WTC11 (cell line): ENCODE measurements at regions not wholly inside any gene's neighbourhood (a gene's known extent, or its start where the extent isn't known, plus 50 kb on each side); places are given as distances from the start of the nearest gene placed in this dataset.

Experiments
- ATAC-seq: fragments of 200-7000 bp; cut with Tn5 transposase; 2 replicates; pipeline ENCODE4 v1.10.0; 2021; ENCODE audit warnings: mild to moderate bottlenecking, moderate library complexity
- CTCF ChIA-PET: fragments of 300-600 bp; sonication (Branson Sonifier 250); formaldehyde crosslinking; loops from one replicate; lab custom pipeline; 2021; ENCODE audit warnings: antibody characterized with exemption; lab: Charles Lee
- POLR2A ChIA-PET: fragments of 350-600 bp; sonication (Branson Sonifier 250); formaldehyde crosslinking; loops from one replicate; lab custom pipeline; 2021; ENCODE audit warnings: antibody characterized with exemption; lab: Charles Lee
- DNase-seq: peaks from one replicate; pipeline ENCODE4 v3.0.0; 2021; ENCODE audit warnings: low spot score
- H3K27ac Mint-ChIP-seq: 2 replicates; pipeline ENCODE4 v1.8.0; 2021; ENCODE audit warnings: mixed read lengths
- H3K27me3 Mint-ChIP-seq: 2 replicates; pipeline ENCODE4 v1.8.0; 2021; ENCODE audit warnings: low read depth, mild to moderate bottlenecking, moderate library complexity, mixed read lengths
- H3K36me3 Mint-ChIP-seq: 2 replicates; pipeline ENCODE4 v1.8.0; 2021; ENCODE audit warnings: mixed read lengths
- H3K4me1 Mint-ChIP-seq: 2 replicates; pipeline ENCODE4 v1.8.0; 2022; ENCODE audit warnings: mixed read lengths
- H3K4me3 Mint-ChIP-seq: 2 replicates; pipeline ENCODE4 v1.8.0; 2021; ENCODE audit warnings: mild to moderate bottlenecking, moderate library complexity, mixed read lengths
- H3K9me3 Mint-ChIP-seq: 2 replicates; pipeline ENCODE4 v1.8.0; 2021; ENCODE audit warnings: mixed read lengths
- ARID4B ChIP-seq: sonication (generic); formaldehyde crosslinking; IDR thresholded peaks from 2 replicates; pipeline ENCODE4 v1.8.0; 2023; ENCODE audit warnings: missing genetic modification reagents, mild to moderate bottlenecking, borderline replicate concordance
- CDX4 ChIP-seq: fragments of 250-450 bp; sonication (Bioruptor Pico); IDR thresholded peaks from 2 replicates; pipeline ENCODE4 v1.9.0; 2021; ENCODE audit warnings: moderate library complexity, mild to moderate bottlenecking, inconsistent platforms, borderline replicate concordance
- CREM ChIP-seq: sonication (generic); formaldehyde crosslinking; IDR thresholded peaks from 2 replicates; pipeline ENCODE4 v1.8.1; 2022; ENCODE audit warnings: mild to moderate bottlenecking, missing genetic modification reagents, moderate library complexity
- EMX1 ChIP-seq: fragments of 250-450 bp; sonication (Bioruptor Pico); IDR thresholded peaks from 2 replicates; pipeline ENCODE4 v1.8.0; 2021; ENCODE audit warnings: mild to moderate bottlenecking
- ESRRA ChIP-seq: sonication (generic); formaldehyde crosslinking; IDR thresholded peaks from 2 replicates; pipeline ENCODE4 v1.8.1; 2022; ENCODE audit warnings: mild to moderate bottlenecking, missing genetic modification reagents, borderline replicate concordance
- ETV6 ChIP-seq: sonication (generic); formaldehyde crosslinking; IDR thresholded peaks from 2 replicates; pipeline ENCODE4 v1.8.1; 2022; ENCODE audit warnings: mild to moderate bottlenecking, missing genetic modification reagents
- FOXK1 ChIP-seq: sonication (generic); formaldehyde crosslinking; IDR thresholded peaks from 2 replicates; pipeline ENCODE4 v1.8.0; 2022; ENCODE audit warnings: mild to moderate bottlenecking, moderate library complexity, missing genetic modification reagents
- FOXP1 ChIP-seq: sonication (generic); formaldehyde crosslinking; IDR thresholded peaks from 2 replicates; pipeline ENCODE4 v1.8.0; 2022; ENCODE audit warnings: missing genetic modification reagents, mild to moderate bottlenecking, moderate library complexity, borderline replicate concordance
- GABPB1 ChIP-seq: sonication (generic); formaldehyde crosslinking; IDR thresholded peaks from 2 replicates; pipeline ENCODE4 v1.8.1; 2023; ENCODE audit warnings: mild to moderate bottlenecking, missing genetic modification reagents
- MLX ChIP-seq: sonication (generic); formaldehyde crosslinking; IDR thresholded peaks from 2 replicates; pipeline ENCODE4 v1.8.1; 2023; ENCODE audit warnings: mild to moderate bottlenecking, missing genetic modification reagents, moderate library complexity
- MYBL2 ChIP-seq: sonication (generic); formaldehyde crosslinking; IDR thresholded peaks from 2 replicates; pipeline ENCODE4 v1.8.1; 2023; ENCODE audit warnings: mild to moderate bottlenecking, moderate library complexity, missing genetic modification reagents
- NFE2L1 ChIP-seq: sonication (generic); formaldehyde crosslinking; IDR thresholded peaks from 2 replicates; pipeline ENCODE4 v1.8.1; 2023; ENCODE audit warnings: missing genetic modification reagents
- NFYB ChIP-seq: sonication (generic); formaldehyde crosslinking; conservative IDR thresholded peaks from 2 replicates; pipeline ENCODE4 v1.8.0; 2022; ENCODE audit warnings: low read depth, missing genetic modification reagents
- NR3C1 ChIP-seq: sonication (generic); formaldehyde crosslinking; conservative IDR thresholded peaks from 2 replicates; pipeline ENCODE4 v1.8.1; 2023; ENCODE audit warnings: low read depth, mild to moderate bottlenecking, missing genetic modification reagents
- OVOL2 ChIP-seq: fragments of 250-450 bp; sonication (Bioruptor Pico); IDR thresholded peaks from 2 replicates; pipeline ENCODE4 v1.9.0; 2021; ENCODE audit warnings: mild to moderate bottlenecking, borderline replicate concordance
- PRRX2 ChIP-seq: fragments of 250-450 bp; sonication (Bioruptor Pico); IDR thresholded peaks from 2 replicates; pipeline ENCODE4 v1.8.0; 2021; ENCODE audit warnings: mild to moderate bottlenecking
- RORB ChIP-seq: fragments of 250-450 bp; sonication (Bioruptor Pico); IDR thresholded peaks from 2 replicates; pipeline ENCODE4 v1.9.0; 2021; ENCODE audit warnings: mild to moderate bottlenecking
- SMAD3 ChIP-seq: sonication (generic); formaldehyde crosslinking; IDR thresholded peaks from 2 replicates; pipeline ENCODE4 v1.8.0; 2022; ENCODE audit warnings: missing genetic modification reagents, mild to moderate bottlenecking, borderline replicate concordance
- SMAD4 ChIP-seq: sonication (generic); formaldehyde crosslinking; IDR thresholded peaks from 2 replicates; pipeline ENCODE4 v1.8.0; 2022; ENCODE audit warnings: mild to moderate bottlenecking, missing genetic modification reagents
- SOX15 ChIP-seq: fragments of 250-450 bp; sonication (Bioruptor Pico); IDR thresholded peaks from 2 replicates; pipeline ENCODE4 v1.9.0; 2021; ENCODE audit warnings: mild to moderate bottlenecking
- TCF7 ChIP-seq: sonication (generic); formaldehyde crosslinking; IDR thresholded peaks from 2 replicates; pipeline ENCODE4 v1.8.0; 2022; ENCODE audit warnings: mild to moderate bottlenecking, low read depth, missing genetic modification reagents, moderate library complexity
- ZNF138 ChIP-seq: sonication (generic); formaldehyde crosslinking; conservative IDR thresholded peaks from 2 replicates; pipeline ENCODE4 v1.8.1; 2022; ENCODE audit warnings: mild to moderate bottlenecking, moderate library complexity, missing genetic modification reagents
- ZNF263 ChIP-seq: sonication (generic); formaldehyde crosslinking; IDR thresholded peaks from 2 replicates; pipeline ENCODE4 v1.8.1; 2022; ENCODE audit warnings: low read depth, mild to moderate bottlenecking, moderate library complexity, missing genetic modification reagents
- ZNF396 ChIP-seq: fragments of 250-450 bp; sonication (Bioruptor Pico); IDR thresholded peaks from 2 replicates; pipeline ENCODE4 v1.8.0; 2021; ENCODE audit warnings: mild to moderate bottlenecking, moderate library complexity, borderline replicate concordance
- ZNF671 ChIP-seq: fragments of 250-450 bp; sonication (Bioruptor Pico); IDR thresholded peaks from 2 replicates; pipeline ENCODE4 v1.8.0; 2021; ENCODE audit warnings: mild to moderate bottlenecking
- TF ChIP-seq, protein P1 (sequence below): sonication (generic); formaldehyde crosslinking; IDR thresholded peaks from 2 replicates; pipeline ENCODE4 v1.8.0; 2022; ENCODE audit warnings: mild to moderate bottlenecking, missing genetic modification reagents
- TF ChIP-seq, protein P2 (sequence below): sonication (generic); formaldehyde crosslinking; IDR thresholded peaks from 2 replicates; pipeline ENCODE4 v1.8.1; 2023; ENCODE audit warnings: mild to moderate bottlenecking, missing genetic modification reagents, moderate library complexity

DNA sequence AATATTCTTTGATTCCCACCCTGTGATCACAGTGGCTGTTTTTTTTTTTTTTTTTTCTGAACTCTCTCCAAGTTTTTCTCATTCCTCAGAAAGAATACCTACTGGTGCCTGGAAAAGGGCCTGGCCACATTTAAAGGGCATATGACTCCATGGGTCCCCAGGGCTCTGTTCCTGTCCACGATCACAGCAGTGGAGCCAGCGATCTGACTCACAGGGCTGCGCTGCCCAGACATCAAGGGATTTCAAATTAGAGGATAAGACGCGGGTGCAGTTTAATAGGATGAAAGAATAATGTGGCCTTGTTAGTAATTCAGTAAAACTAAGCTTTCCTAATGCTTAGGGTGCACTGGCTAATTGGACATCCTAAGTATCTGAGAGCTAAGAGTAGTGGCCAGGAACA, 175.1 kb upstream of the MSX2 start (continued):
- TF ChIP-seq ZNF263: no peak
- TF ChIP-seq ETV6 (CRISPR knock-in tag): no peak
- no peak for TF ChIP-seq ZNF396 (CRISPR knock-in tag)

- Mint-ChIP-seq H3K4me1 (no peaks in the 10 kb centered on the region), H3K36me3 (no peaks in the 10 kb centered on the region), H3K4me3 (no peak overlapping the region), H3K27ac (no peak overlapping the region), H3K27me3 (no peaks in the 10 kb centered on the region; the same call in 1 of the 2 replicates), H3K9me3 (no peaks in the 10 kb centered on the region)
- ChIA-PET CTCF (no interaction called here), POLR2A (no interaction called here)
- no peak for ATAC-seq
- no peak for TF ChIP-seq FOXK1
- TF ChIP-seq PRRX2 (CRISPR knock-in tag): no peak
- DNase-seq: no peak
Measured at GRCh38 chr5:174550026-174550425, 174.4 kb upstream of the MSX2 start.

DNA sequence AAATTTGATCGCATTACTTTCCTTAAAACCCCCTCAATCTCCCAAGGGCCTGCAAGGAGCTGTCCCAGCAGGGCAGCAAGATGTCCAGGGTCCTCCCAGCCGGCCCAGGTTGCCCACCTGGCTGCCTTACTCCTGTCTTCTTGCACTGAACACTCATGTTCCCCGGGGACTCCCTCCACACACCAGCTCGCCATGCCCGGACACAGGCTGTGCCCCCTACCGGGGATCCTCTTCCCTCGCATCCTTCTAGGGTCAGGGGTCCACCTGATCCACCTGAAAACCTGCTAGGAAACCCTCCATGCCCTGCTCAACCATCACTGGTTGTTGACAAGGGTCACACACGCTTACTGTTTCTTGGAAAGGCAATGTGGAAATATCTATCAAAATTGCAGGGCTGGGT, 172.0 kb upstream of the MSX2 start:
- H3K9me3 Mint-ChIP-seq: peaks cover 9% of the 10 kb centered on the region
- CTCF ChIA-PET: interaction anchor here (0.7 to 2.4 kb wide), 4 partner anchors 9 to 172 kb away, joined by 3 to 13 read pairs (median 5); partner anchors contain the start of gene MSX2
- DNase-seq: peak; percentile 25
- no peak overlapping the region for H3K4me3 Mint-ChIP-seq
- POLR2A ChIA-PET: no interaction called here
- H3K27ac Mint-ChIP-seq: no peak overlapping the region
- H3K36me3 Mint-ChIP-seq: peaks cover 3% of the 10 kb centered on the region; the same call in 1 of the 2 replicates
- ATAC-seq: no peak
- no peaks in the 10 kb centered on the region for H3K4me1 Mint-ChIP-seq
- TF ChIP-seq NFYB (CRISPR knock-in tag) (no peak), TCF7 (CRISPR knock-in tag) (no peak), ESRRA (CRISPR knock-in tag) (no peak), ZNF671 (CRISPR knock-in tag) (no peak), NFE2L1 (CRISPR knock-in tag) (no peak), SMAD4 (no peak), EMX1 (CRISPR knock-in tag) (no peak), PRRX2 (CRISPR knock-in tag) (no peak), MLX (no peak), NR3C1 (CRISPR knock-in tag) (no peak), ETV6 (CRISPR knock-in tag) (no peak), OVOL2 (CRISPR knock-in tag) (no peak), RORB (CRISPR knock-in tag) (no peak), GABPB1 (no peak)
- TF ChIP-seq, protein P1, sequence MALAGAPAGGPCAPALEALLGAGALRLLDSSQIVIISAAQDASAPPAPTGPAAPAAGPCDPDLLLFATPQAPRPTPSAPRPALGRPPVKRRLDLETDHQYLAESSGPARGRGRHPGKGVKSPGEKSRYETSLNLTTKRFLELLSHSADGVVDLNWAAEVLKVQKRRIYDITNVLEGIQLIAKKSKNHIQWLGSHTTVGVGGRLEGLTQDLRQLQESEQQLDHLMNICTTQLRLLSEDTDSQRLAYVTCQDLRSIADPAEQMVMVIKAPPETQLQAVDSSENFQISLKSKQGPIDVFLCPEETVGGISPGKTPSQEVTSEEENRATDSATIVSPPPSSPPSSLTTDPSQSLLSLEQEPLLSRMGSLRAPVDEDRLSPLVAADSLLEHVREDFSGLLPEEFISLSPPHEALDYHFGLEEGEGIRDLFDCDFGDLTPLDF (CRISPR knock-in tag): no peak
- TF ChIP-seq, protein P2, sequence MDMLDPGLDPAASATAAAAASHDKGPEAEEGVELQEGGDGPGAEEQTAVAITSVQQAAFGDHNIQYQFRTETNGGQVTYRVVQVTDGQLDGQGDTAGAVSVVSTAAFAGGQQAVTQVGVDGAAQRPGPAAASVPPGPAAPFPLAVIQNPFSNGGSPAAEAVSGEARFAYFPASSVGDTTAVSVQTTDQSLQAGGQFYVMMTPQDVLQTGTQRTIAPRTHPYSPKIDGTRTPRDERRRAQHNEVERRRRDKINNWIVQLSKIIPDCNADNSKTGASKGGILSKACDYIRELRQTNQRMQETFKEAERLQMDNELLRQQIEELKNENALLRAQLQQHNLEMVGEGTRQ (CRISPR knock-in tag): no peak
- H3K27me3 Mint-ChIP-seq: no peaks in the 10 kb centered on the region; the same call in 1 of the 2 replicates

DNA sequence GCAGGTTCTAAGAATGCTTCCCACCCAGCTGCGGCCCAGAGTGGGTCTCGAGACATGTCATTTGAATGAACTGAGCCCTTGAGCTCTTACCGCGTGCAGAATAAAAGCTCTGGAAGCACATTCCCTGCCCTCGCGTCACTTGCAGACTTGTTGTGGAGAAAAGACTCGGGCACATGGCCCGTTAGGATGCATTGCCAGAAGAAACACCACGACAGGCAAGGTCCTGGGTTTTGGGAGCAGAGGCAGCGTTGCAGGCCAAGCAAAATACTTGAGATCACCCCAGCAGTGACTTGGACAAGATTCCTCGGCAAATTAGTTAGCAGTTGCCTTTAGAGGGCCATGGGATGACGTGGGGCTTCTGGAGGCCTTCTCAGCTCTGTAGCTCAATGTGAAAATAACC, 170.8 kb upstream of the MSX2 start:
- peaks cover 3% of the 10 kb centered on the region; the same call in 1 of the 2 replicates for H3K36me3 Mint-ChIP-seq
- no peak for ATAC-seq
- H3K27me3 Mint-ChIP-seq: no peaks in the 10 kb centered on the region; the same call in none of the 2 replicates
- POLR2A ChIA-PET: no interaction called here
- no peak for DNase-seq
- CTCF ChIA-PET: no interaction called here
- peaks cover 9% of the 10 kb centered on the region for H3K9me3 Mint-ChIP-seq
- H3K4me3 Mint-ChIP-seq: no peak overlapping the region
- H3K27ac Mint-ChIP-seq: no peak overlapping the region
- no peaks in the 10 kb centered on the region for H3K4me1 Mint-ChIP-seq
- TF ChIP-seq RORB (CRISPR knock-in tag) (no peak), ZNF138 (CRISPR knock-in tag) (no peak), FOXP1 (CRISPR knock-in tag) (no peak), MYBL2 (CRISPR knock-in tag) (no peak), CDX4 (CRISPR knock-in tag) (no peak), CREM (CRISPR knock-in tag) (no peak), ARID4B (CRISPR knock-in tag) (no peak), SOX15 (CRISPR knock-in tag) (no peak), SMAD3 (CRISPR knock-in tag) (no peak)
